HG03135 (cell line): ENCODE measurements at regions not wholly inside any gene's neighbourhood (a gene's known extent, or its start where the extent isn't known, plus 50 kb on each side); places are given as distances from the start of the nearest gene placed in this dataset.
"Not testable (repeated sequence)": the region's sequence is repeated elsewhere in the genome, so short reads cannot be mapped to it uniquely, and the experiment has no call there.

Source experiments
- ATAC-seq: cut with Tn5 transposase; IDR thresholded peaks from one replicate; pipeline ENCODE4 v1.9.1; 2021; ENCODE audit warnings: mild to moderate bottlenecking, moderate library complexity; ENCODE audit not compliant: unreplicated experiment

DNA sequence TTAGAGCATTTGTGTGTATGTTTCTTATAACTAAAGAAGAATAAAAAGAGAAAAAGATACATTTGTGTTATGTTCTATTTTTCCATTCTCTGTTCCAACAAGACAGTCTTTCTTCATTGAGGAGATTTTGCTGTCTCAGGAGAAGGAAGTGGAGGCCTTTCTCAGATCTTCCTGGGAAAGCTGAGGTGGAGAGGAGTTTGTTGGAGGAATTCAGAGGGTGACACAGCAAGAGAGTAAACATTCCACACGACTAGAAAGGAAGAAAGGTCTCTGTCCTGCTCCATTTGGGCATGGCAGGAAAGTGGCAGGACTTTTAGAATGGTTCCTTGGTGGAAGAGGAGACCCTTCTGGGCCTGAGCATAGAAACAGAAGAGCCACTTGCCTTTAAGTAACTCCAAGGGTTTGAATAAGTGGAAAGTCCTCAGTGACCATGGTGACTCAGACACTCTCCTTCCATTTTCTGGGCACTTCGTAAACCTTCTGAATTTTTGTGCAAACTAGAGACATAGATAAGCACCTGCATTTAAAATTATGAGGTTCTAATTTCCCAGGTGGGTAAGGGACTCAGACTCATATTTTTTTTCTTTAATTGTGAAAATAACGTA is 52.3 kb upstream of the COL5A2 start:
- no peak for ATAC-seq

DNA sequence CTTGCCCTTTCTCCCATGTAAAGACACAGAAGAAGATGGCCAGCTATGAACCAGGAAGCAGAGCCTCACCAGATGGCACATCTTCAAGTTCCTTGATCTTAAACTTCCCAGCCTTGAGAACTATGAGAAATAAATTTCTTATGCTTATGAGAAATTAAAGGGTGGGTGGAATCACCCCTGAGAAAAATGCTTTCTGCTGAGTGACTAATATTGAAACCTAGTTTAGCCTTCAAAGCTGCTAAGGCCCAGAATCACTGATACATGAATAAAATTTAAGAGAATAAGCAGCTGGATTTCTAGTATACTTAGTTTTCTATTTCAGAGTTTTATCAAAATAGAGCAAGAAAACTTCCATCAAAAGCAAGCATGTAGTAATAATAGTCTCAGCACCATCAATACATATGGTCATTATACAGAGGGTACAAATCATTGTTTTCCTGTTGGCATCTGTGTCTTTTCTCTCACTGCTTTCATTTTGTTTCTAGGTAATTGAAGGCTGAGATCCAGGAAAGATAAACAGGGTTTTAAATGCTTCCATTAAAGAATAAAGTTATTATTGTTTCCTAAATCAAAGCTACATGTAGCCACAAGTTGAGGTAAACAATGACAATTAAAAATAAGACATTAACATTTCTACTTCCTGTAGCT is 53.3 kb upstream of the COL5A2 start:
- peak; percentile 75 for ATAC-seq

DNA sequence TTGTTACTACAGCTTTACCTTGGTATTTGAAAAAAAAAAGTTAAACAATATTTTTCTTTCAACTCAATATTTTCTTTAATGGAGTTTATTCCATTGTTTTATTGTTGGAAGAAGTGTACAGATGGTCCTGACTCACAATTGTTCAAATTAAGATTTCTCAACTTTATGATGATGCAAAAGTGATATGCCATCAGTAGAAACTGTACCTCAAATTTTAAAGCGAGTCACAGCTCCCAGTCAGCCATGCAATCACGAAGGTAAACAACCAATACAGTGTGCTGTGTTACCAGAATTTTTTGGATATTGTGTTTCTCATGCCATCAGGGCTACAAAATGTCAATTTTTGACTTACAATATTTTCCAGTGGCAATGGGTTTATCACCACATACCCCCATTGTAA is 54.0 kb upstream of the COL5A2 start:
- ATAC-seq = no peak

DNA sequence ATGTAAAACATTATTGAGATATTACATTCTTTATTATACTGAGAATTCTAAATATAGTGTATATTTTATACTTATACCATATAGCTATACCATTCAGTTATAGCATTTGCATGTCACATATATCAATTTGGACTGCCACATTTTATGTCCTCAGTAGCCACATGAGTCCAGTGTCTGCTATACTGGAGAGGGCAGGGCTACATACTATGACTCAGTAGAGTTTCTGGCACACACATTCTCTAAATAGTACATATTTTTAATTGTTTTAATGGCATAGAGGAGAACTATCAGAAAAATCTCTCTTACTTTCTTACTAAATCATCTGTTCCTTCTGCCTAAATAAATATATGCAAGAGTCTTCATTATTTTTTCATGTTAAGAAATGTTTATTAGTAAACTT is 55.4 kb upstream of the COL5A2 start:
- ATAC-seq = no peak

DNA sequence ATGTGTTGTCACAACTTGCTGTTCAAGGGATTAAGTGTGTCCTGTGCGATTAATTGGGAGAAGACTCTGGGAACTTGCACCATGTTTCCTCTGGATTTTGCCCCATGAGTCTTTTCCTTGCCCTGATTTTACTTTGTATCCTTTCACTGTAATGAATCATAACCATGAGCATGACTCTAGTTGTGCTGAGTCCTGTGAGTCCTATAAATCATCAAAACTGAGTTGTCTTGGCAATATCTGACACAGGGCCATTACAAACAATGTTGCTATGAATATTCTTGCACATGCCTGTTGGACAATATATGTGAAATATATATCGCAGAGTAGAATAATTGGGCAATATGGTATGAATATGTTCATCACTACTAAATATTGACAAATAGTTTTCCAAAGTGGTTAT is 56.5 kb upstream of the COL5A2 start:
- ATAC-seq = no peak

DNA sequence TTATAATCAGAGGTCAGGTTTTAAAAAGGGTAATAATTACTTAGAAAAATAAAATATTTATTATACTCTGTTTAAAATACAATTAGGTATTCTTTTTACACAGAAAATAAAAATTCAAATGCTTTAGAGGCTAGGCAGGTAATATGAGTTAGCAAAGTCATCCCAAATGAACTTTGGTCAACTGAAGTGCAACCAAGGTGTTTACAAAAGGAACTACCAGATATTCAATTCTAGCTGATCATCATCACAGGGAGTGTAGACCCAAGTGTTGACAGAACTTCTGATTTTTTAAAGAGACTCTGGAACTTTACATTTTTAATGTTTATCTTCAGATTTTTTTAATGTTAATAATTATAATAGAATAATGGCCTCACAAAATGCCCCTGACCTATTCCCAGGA is 59.3 kb upstream of the COL5A2 start:
- ATAC-seq = no peak

DNA sequence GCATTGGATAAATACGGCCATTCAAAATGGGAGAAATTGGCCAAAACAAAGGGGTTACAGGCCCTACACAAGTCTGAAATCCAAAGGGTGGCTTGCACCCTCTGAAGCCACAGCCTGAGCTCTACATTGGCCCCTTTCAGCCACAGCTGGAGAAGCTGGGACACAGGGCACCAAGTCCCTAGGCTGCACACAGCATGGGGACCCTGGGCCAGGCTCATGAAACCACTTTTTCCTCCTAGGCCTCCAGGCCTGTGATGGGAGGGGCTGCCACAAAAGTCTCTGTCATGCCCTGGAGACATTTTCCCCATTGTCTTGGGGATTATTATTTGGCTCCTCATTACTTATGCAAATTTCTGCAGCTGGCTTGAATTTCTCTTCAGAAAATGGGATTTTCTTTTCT is 64.3 kb upstream of the COL5A2 start:
- not testable (repeated sequence) for ATAC-seq

DNA sequence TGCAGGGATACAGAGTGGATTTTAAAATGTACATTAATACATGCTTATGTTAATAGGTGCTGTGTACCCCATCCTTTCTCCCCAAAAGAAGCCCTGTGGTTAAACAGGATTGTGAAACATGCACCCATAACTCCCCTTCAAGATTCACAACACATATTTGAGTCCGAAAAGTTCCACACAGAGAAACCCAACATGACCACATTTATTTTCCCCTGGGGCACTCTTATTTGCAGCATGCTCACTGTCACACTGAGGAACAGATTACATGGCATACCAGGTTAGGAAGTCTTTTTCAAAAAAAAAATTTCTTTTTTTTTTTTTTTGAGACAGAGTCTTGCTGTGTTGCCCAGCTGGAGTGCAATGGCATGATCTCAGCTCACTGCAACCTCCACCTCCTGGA is 67.7 kb upstream of the COL5A2 start:
- no peak for ATAC-seq

DNA sequence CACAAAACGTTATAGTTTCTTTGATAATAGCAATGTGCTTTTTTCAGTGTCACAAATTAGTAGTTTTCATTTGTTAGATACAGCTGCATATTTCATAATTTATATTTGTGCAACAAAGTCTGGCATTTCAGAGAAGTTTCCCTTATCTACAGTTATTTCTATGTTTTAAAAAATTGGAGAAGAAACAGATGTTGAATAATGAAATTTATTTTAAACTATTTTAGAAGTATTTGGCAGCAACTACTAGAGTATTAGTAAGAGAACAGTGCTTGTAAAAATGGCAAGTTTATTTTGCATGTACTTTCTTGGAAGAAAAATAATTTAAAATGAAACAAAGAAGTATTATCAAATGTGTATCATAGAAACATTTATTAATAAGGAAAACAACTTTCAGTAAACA is 68.6 kb upstream of the COL5A2 start:
- ATAC-seq = no peak

DNA sequence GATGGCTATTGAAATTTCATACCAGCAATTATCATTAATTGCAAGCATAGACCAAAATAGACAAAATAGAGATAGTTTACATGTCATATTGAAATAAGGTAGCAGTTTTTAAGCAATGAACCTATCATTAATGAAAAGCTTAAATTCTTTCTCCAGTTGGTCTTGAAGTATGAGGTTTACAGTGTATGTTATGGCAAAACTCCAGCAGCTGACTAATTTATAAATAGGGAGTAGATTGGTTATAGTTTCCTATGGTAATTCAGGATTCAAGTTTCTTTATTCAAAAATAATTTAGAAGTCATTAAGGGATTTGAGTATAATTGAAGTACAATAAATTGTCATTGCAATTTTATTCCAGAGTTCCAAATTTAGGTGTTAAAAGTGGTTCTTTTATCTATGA is 69.6 kb upstream of the COL5A2 start:
- ATAC-seq = no peak

DNA sequence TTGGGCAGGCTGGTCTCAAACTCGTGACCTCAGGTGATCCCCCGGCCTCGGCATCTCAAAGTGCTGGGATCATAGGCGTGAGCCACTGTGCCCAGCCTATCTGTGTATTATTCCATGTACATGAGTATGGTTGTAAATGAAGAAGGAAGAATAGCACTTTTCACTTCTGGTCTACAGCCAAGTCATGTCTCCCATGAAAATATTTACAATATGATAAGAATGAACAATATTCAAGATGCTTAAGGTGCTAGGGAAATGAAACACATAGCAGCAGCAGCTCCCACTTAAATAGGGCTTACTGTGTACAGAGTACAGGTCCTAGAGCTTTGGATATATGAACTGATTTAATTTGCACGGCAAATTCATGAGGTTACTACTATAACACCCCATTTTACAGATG is 70.3 kb upstream of the COL5A2 start:
- no peak for ATAC-seq

DNA sequence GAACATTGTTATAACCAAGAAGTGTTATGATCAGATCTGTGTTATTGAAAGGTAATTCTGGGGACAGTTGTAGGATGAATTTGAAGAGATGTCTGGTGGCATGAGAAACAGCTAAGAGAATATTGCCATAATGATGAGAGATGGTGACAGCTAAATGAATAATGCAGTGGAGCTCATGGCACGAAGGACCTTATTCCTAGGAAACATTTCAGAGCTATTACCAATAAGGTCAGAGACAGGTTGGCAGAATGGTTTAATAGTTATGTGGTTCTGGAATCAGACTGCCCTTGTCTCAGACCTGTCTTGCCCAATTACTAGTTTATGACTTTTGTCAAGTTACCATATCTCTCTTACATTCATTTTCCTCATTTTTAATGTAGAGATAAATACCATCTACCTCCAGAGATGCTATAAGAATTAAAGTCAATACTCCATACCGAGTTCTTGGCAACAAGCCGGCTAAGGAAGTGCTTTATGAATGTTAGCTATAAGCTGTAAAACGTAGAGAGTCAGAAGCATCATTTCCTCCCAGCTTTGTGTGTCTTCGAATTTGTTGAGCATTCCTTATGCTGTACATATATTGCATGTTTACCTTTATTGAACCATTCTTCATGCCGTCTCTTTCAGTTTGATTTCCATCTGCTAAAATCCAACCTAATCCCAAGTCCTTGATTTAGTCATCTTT is 73.6 kb upstream of the COL5A2 start:
- ATAC-seq = no peak

DNA sequence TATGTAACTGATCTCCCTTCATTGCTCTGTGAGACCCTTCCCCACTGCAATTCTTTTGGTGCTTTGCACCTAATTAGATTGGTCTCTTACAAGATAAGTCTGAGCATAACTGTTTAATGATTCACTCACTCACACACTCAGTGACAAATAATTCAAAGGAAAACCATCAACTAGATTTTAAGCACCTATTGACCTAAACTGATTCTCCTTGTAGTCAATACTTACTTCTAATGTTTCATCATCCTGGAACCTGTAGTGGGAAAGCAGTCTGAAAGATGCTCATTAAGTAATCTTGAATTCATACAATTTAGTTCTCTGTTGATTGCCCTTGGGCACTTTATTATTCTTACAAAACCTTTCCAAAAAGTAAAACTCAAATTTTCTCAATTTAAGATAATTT is 74.3 kb upstream of the COL5A2 start:
- ATAC-seq = no peak

DNA sequence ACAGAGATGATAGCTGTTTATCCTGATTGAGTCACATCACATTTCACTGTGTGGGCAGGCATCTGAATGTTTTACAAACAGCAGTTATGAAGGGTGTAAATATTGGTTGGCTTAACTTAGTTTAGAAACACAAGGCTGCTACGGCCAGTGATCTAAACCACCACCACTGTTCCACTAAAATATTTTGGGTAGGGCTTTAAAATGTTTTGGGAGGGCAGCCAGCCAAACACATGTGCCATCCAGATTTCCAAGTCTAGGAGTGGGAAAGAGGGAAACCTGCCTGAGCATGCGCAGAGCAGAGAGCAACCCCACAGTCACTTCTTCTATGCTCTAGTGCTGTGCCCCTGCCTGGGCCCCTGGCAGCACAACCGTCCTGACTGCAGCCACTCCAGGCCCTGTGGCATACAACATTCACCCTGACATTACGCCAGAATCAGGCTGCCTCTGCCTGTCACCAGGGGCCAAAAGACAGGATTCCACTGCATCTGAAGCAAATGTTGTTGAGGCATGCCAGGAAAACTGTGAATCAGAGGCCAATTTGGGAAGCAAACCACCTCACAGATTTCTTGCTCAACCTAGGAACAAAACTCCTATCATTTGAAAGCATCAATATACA is 74.8 kb upstream of the COL5A2 start:
- no peak for ATAC-seq

DNA sequence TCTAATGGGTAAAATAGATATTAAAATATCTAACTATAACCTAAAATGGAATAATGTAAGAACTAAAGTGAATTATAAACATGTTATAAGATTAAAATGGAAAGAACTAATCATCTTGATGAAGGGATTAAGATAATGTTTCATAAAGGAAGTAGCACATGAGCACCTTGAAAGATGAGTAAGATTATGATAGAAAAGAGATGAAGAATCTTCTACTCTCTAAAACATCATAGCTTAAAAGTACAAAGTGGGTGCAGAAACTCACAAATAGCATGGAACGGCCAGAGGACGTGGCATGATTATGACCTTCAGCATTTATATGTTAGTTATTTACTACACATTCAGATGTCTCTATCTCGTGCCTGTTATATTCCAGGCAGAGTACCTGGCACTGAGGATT is 76.2 kb upstream of the COL5A2 start:
- no peak for ATAC-seq

DNA sequence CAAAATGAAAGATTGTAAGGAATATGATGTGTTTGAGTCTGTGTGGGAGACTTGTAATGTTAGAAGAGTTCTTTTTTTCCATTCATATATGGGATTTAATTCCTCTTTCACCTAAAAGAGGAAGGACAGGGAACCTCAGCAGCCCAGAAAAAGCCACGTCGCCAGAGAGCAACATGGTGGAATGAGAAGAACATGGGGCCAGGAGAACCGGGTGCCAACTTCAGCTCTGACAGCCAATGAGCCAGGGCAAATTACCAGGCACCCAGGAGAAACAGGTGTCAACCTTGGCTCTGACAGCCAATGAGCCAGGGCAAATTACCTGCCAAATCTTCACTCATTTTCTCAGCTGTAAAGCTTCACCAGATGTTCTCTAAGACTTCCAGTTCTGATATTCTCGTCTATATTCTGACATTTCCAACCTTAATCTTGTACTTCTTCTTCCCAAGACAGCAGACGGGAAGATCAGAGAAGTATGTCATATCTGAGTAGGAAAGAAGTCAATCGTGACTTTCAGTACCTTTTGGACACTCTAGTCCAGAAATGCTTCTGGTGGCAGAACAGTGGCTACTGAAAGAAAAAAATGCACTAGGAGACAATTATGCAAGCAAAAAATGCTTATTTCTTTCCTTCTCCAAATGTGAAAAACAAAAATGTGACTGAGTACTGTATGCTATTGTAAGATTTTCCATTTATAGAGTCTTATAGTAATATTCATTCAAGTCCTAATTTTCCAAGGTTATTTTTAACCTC is 79.2 kb upstream of the COL5A2 start:
- no peak for ATAC-seq

DNA sequence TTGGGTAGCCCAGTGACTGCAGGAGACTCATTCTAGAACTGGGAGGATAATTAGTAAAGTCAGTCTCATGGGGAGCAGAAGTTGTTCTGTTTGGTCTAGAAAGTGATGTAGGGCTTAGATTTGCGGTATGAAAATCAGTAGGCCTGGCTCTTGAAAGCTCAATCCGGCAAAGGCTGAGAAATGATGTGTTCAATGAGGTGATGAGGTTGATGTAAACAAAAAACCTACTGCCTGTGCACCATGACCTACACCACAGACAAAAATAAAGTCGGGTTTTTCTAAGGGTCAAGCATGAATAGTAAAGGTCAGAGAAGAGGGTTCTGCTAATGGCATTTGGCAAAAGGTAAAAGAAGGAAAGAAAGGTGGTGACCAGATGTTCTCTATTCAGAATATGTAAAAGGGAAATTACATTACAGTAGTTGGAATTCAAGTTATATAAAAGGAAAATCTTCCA is 80.8 kb upstream of the COL5A2 start:
- no peak for ATAC-seq

DNA sequence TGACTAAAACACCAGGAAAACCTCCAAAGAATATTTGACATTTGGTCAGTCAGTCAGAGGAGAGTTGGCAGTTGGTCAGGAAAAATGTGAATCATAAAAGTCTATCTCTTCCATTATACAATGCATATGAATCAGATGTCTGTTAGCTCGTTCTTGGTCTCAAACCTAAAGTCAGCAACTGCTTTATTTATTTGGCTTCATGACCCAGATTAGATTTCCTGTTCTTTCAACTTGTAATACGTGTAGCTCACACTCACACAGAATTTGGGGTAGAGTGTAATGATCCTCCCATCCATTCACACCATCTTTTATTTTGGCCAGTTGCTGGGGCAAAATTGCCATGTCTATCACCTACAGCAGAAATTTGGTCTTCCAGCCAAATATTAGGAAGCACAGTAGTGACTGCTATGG is 81.9 kb upstream of the COL5A2 start:
- no peak for ATAC-seq

DNA sequence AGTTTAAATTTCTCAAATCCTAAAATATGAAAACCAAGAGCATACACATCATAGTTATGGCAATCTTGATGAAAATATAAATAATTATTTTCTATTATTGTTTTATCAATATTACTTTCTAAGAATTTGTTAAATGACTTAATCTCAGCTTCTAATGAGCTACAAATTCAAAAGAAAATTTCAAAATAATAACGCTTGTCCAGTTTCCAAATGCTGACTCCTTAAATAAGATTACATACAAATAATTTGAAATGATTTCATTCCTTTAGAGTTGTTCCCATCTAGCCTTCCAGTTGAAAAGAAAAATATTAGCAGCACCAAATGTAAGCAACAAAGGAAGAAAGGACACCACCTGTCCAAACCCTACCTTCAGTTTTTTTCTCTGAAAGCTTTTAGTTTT is 82.4 kb upstream of the COL5A2 start:
- ATAC-seq = no peak

DNA sequence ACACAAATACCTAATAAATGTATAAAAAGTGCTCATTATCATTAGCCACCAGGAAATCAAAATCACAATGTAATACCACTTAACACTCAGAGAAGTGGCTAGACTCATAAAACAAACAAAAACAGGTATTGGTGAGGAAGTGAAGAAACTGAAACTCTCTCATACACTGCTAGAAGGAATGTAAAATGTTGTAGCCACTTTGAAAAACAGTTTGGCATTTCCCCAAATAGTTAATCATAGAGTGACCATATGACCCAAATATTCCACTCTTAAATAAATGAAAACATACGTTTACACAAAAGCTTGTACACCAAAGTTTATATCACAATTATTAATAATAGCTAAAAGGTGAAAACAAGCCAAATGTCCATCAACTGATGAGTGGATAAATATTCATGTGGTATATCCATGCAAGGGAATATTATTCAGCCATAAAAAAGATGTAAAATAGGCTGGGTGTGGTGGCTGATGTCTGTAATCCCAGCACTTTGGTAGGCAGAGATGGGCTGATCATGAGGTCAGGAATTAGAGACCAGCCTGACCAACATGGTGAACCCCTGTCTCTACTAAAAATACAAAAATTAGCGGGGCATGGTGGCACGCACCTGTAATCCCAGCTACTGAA is 86.2 kb upstream of the COL5A2 start:
- ATAC-seq = no peak

DNA sequence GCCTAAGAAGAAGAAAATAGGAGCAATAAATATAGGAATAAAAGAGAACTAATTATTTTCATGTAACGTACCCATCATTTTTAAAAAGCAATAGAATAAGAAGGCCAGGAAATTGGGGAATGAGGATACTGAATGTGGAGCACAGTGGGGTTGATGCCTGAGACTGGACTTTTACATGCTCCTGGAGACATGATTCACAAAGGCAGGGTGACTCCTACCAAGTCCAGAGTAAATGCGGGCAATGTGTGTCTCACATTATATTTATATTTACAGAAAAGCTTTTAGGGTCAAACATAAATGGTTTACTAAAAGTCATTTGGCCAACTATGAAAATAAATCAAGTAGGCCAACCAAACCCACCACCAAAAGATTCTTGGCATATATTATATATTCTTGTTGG is 87.9 kb upstream of the COL5A2 start:
- ATAC-seq = no peak
